ENCODE measurements at regions not wholly inside any gene's neighbourhood (a gene's known extent, or its start where the extent isn't known, plus 50 kb on each side); places are given as distances from the start of the nearest gene placed in this dataset.

DNA sequence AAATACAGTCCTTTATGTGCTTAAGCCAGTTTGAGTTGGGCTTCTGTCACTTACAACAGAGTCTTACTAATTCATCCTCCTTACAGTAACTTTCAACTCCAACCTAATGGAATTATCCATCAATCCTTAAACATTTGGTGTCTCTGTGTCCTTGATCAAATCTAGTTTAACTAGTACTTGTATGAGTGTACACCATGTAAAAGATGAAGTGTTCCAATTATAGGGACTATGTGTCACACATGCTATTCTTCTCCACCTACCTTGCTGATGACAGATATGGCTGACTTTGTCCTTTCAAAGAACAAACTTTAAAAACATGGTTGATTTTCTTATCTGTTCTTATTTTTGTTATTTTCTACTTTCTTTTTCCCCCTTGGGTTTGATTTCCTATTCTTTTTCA lies 60.4 kb upstream of the NBPF3 start:
- TF ChIP-seq, protein P1, sequence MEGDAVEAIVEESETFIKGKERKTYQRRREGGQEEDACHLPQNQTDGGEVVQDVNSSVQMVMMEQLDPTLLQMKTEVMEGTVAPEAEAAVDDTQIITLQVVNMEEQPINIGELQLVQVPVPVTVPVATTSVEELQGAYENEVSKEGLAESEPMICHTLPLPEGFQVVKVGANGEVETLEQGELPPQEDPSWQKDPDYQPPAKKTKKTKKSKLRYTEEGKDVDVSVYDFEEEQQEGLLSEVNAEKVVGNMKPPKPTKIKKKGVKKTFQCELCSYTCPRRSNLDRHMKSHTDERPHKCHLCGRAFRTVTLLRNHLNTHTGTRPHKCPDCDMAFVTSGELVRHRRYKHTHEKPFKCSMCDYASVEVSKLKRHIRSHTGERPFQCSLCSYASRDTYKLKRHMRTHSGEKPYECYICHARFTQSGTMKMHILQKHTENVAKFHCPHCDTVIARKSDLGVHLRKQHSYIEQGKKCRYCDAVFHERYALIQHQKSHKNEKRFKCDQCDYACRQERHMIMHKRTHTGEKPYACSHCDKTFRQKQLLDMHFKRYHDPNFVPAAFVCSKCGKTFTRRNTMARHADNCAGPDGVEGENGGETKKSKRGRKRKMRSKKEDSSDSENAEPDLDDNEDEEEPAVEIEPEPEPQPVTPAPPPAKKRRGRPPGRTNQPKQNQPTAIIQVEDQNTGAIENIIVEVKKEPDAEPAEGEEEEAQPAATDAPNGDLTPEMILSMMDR (IDR thresholded peaks at IDR 0.05): no peak
- TF ChIP-seq POLR2A (IDR thresholded peaks at IDR 0.05): no peak
